ENCODE measurements at regions not wholly inside any gene's neighbourhood (a gene's known extent, or its start where the extent isn't known, plus 50 kb on each side); places are given as distances from the start of the nearest gene placed in this dataset.
"Not testable (repeated sequence)": the region's sequence is repeated elsewhere in the genome, so short reads cannot be mapped to it uniquely, and the experiment has no call there.

- not testable (repeated sequence) for DNase-seq
These were observed 185.9 kb upstream of the ZNF644 start for GRCh38 chr1:91207691-91208090.

GRCh38 chr1:91204150-91204549 is 182.3 kb upstream of the ZNF644 start:
- not testable (repeated sequence) for DNase-seq

GRCh38 chr1:91201694-91202093 is 179.9 kb upstream of the ZNF644 start:
- no peak for DNase-seq

- DNase-seq: no peak
These were observed 179.3 kb upstream of the ZNF644 start for GRCh38 chr1:91201176-91201575.

- DNase-seq: no peak
These were observed 178.8 kb upstream of the ZNF644 start for GRCh38 chr1:91200675-91201074.

- DNase-seq: no peak
These were observed 178.2 kb upstream of the ZNF644 start for GRCh38 chr1:91199988-91200387.

GRCh38 chr1:91190996-91191395 is 169.2 kb upstream of the ZNF644 start:
- no peak for DNase-seq

- no peak for DNase-seq
These were observed 167.3 kb upstream of the ZNF644 start for GRCh38 chr1:91189096-91189495.

- DNase-seq: not testable (repeated sequence)
These were observed 161.0 kb upstream of the ZNF644 start for GRCh38 chr1:91182807-91183206.

GRCh38 chr1:91176250-91176649 is 154.4 kb upstream of the ZNF644 start:
- no peak for DNase-seq

GRCh38 chr1:91174734-91175133 is 152.9 kb upstream of the ZNF644 start:
- no peak for DNase-seq

- DNase-seq: no peak
These were observed 151.6 kb upstream of the ZNF644 start for GRCh38 chr1:91173346-91173890.

- no peak for DNase-seq
These were observed 150.7 kb upstream of the ZNF644 start for GRCh38 chr1:91172541-91172940.

GRCh38 chr1:91171898-91172297 is 150.1 kb upstream of the ZNF644 start:
- DNase-seq: no peak

- DNase-seq: no peak
These were observed 148.7 kb upstream of the ZNF644 start for GRCh38 chr1:91170571-91170970.

- DNase-seq: peak in 1 of 2 experiments; percentile 7
These were observed 144.4 kb upstream of the ZNF644 start for GRCh38 chr1:91166106-91166712.

- DNase-seq: peak; percentile 55 to 57
These were observed 143.3 kb upstream of the ZNF644 start for GRCh38 chr1:91165033-91165654.

GRCh38 chr1:91162613-91163012 is 140.8 kb upstream of the ZNF644 start:
- no peak for DNase-seq

- DNase-seq: no peak
These were observed 139.9 kb upstream of the ZNF644 start for GRCh38 chr1:91161749-91162148.

- DNase-seq: no peak
These were observed 139.3 kb upstream of the ZNF644 start for GRCh38 chr1:91161166-91161565.

- no peak for DNase-seq
These were observed 138.7 kb upstream of the ZNF644 start for GRCh38 chr1:91160363-91161075.

- DNase-seq: no peak
These were observed 131.5 kb upstream of the ZNF644 start for GRCh38 chr1:91153341-91153740.

- DNase-seq: no peak
These were observed 130.5 kb upstream of the ZNF644 start for GRCh38 chr1:91152331-91152730.

GRCh38 chr1:91151702-91152101 is 129.9 kb upstream of the ZNF644 start:
- DNase-seq: no peak

Measured in activated CD4-positive, alpha-beta T cell treated with anti-CD3 and anti-CD28 coated beads, Interleukin-2, amount 50 U/mL, for 4 hours (primary cell).